ENCODE measurements at regions not wholly inside any gene's neighbourhood (a gene's known extent, or its start where the extent isn't known, plus 50 kb on each side); places are given as distances from the start of the nearest gene placed in this dataset.

DNA sequence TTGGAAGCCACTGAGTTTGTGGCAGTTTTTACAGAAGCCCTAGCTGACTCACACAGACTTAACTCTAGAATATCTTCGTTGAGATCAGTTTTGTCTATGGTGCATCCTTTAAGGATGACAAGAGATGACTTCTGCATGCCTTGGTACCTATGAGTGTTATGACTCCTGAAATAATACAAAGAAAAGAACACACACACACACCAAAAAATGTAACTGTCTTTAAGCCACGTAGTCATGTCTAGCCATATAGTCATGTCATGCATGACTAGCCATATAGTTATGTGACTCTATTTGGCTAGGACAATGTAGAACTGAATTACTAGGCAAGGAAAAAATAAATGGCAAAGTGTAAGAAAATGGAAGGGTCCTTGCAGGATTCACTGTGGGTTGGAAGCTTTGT is 447.8 kb downstream of the NLGN4X start:
- H3K4me2 ChIP-seq (ENCODE audit: low read depth, low read length), result no peak overlapping the region
- no peak overlapping the region for H4K8ac ChIP-seq (ENCODE audit: low read depth in 2 of 2, low read length in 2 of 2)
- no peak overlapping the region for H3K4ac ChIP-seq (ENCODE audit: low read depth, low read length)
- H4K20me1 ChIP-seq (ENCODE audit: insufficient read depth, low read length), result no peaks in the 10 kb centered on the region
- H3K36me3 ChIP-seq (ENCODE audit: control insufficient read depth, insufficient read depth, low read length), result no peaks in the 10 kb centered on the region
- H3K4me1 ChIP-seq (ENCODE audit: control insufficient read depth, insufficient read depth, low read length), result no peaks in the 10 kb centered on the region
- in situ Hi-C loops (cut with MboI; ENCODE audit: low sequenced_read_pairs), result no loop called here
- H2AK5ac ChIP-seq (ENCODE audit: low read depth, low read length), result no peak overlapping the region
- no peak overlapping the region for H2BK120ac ChIP-seq (ENCODE audit: low read depth, low read length)
- no peak overlapping the region for H3K27ac ChIP-seq (ENCODE audit: insufficient read depth, low read length)
- H3K9me3 ChIP-seq (ENCODE audit: control insufficient read depth, insufficient read depth, low read length), result peaks cover 5% of the 10 kb centered on the region; the same call in 1 of the 2 replicates
- no peaks in the 10 kb centered on the region for H3K9me1 ChIP-seq (ENCODE audit: insufficient read depth, low read length)
- WGBS, 2 experiments (ENCODE audit: extremely low coverage in 2 of 2, insufficient read length in 1 of 2), result no CpG with 5 or more reads among the region's 2 CpGs
- H2AFZ ChIP-seq (replicated peaks; ENCODE audit: low read length, poor library complexity), result no peak overlapping the region
- H2BK20ac ChIP-seq (ENCODE audit: low read depth, low read length), result no peak overlapping the region
- dilution Hi-C loops (cut with HindIII; ENCODE audit: low sequenced_read_pairs, unreplicated experiment), result no loop called here
- no peak overlapping the region for H3K9ac ChIP-seq (ENCODE audit: low read depth, low read length)
- H3K79me1 ChIP-seq (ENCODE audit: low read depth in 1 of 2, low read length in 2 of 2), result no peaks in the 10 kb centered on the region
- DNase-seq, result no peak
- H3K18ac ChIP-seq (ENCODE audit: low read depth, low read length), result no peak overlapping the region
- CTCF ChIA-PET, result interaction anchor here (0.6 kb wide), 1 partner anchor 873 kb away, joined by 3 read pairs; no protein-coding TSS in a partner anchor
- H3K23ac ChIP-seq (ENCODE audit: low read depth, low read length), result no peak overlapping the region
- H2BK15ac ChIP-seq (ENCODE audit: low read depth, low read length), result no peak overlapping the region
- no peak overlapping the region for H3K4me3 ChIP-seq (ENCODE audit: insufficient read depth, low read depth, low read length)
- no TSS peak for BruUV-seq (replicated peaks)
- no peaks in the 10 kb centered on the region for H3K27me3 ChIP-seq (ENCODE audit: control insufficient read depth, insufficient read depth, low read length)
- intact Hi-C loops (cut with micrococcal nuclease), result no loop called here
- POLR2A ChIA-PET (ENCODE audit: unreplicated experiment), result no interaction called here
- H3K56ac ChIP-seq (ENCODE audit: extremely low read depth, insufficient read depth, low read length), result no peak overlapping the region
- no peak overlapping the region for H3K14ac ChIP-seq (replicated peaks; ENCODE audit: low read depth, low read length)
- ATAC-seq (ENCODE audit: low read depth), result no peak
- no peak overlapping the region for H2BK5ac ChIP-seq (ENCODE audit: low read depth, low read length, poor library complexity, severe bottlenecking)
- H2AK9ac ChIP-seq (replicated peaks; ENCODE audit: low read depth, low read length, poor library complexity), result no peak overlapping the region
- H4K5ac ChIP-seq (ENCODE audit: low read depth, low read length), result no peak overlapping the region
- TF ChIP-seq NFE2L2 (IDR thresholded peaks at IDR 0.05; ENCODE audit: low read depth, low read length) (no peak), POLR2A (IDR thresholded peaks at IDR 0.05; ENCODE audit: low read depth, low read length) (no peak), RCOR1 (IDR thresholded peaks at IDR 0.05; ENCODE audit: insufficient replicate concordance, low read length) (no peak), BHLHE40 (IDR thresholded peaks at IDR 0.05; ENCODE audit: low read depth, low read length) (no peak), SMC3 (IDR thresholded peaks at IDR 0.05; ENCODE audit: low read depth, low read length) (no peak), MAFK (IDR thresholded peaks at IDR 0.05; ENCODE audit: low read depth, low read length) (no peak), MAZ (IDR thresholded peaks at IDR 0.05; ENCODE audit: borderline replicate concordance, low read depth, low read length) (no peak), FOS (IDR thresholded peaks at IDR 0.05; ENCODE audit: low read depth, low read length) (no peak), ELK1 (IDR thresholded peaks at IDR 0.05; ENCODE audit: borderline replicate concordance, low read depth, low read length) (no peak), CHD1 (IDR thresholded peaks at IDR 0.05; ENCODE audit: low read depth, low read length) (no peak), CEBPB (IDR thresholded peaks at IDR 0.05; ENCODE audit: low read depth, low read length) (no peak), RAD21 (IDR thresholded peaks at IDR 0.05; ENCODE audit: low read length) (no peak), RFX5 (IDR thresholded peaks at IDR 0.05; ENCODE audit: low read depth, low read length) (no peak), MXI1 (IDR thresholded peaks at IDR 0.05; ENCODE audit: borderline replicate concordance, low read depth, low read length) (no peak)
- TF ChIP-seq, protein P1, sequence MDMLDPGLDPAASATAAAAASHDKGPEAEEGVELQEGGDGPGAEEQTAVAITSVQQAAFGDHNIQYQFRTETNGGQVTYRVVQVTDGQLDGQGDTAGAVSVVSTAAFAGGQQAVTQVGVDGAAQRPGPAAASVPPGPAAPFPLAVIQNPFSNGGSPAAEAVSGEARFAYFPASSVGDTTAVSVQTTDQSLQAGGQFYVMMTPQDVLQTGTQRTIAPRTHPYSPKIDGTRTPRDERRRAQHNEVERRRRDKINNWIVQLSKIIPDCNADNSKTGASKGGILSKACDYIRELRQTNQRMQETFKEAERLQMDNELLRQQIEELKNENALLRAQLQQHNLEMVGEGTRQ (IDR thresholded peaks at IDR 0.05; ENCODE audit: low read depth, low read length), result no peak
- TF ChIP-seq, protein P2, sequence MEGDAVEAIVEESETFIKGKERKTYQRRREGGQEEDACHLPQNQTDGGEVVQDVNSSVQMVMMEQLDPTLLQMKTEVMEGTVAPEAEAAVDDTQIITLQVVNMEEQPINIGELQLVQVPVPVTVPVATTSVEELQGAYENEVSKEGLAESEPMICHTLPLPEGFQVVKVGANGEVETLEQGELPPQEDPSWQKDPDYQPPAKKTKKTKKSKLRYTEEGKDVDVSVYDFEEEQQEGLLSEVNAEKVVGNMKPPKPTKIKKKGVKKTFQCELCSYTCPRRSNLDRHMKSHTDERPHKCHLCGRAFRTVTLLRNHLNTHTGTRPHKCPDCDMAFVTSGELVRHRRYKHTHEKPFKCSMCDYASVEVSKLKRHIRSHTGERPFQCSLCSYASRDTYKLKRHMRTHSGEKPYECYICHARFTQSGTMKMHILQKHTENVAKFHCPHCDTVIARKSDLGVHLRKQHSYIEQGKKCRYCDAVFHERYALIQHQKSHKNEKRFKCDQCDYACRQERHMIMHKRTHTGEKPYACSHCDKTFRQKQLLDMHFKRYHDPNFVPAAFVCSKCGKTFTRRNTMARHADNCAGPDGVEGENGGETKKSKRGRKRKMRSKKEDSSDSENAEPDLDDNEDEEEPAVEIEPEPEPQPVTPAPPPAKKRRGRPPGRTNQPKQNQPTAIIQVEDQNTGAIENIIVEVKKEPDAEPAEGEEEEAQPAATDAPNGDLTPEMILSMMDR (conservative IDR thresholded peaks at IDR 0.05; ENCODE audit: low read depth, low read length), result no peak
- H4K91ac ChIP-seq (ENCODE audit: insufficient read depth, low read depth, low read length), result no peak overlapping the region

Data from IMR-90 (cell line).